ENCODE measurements at regions not wholly inside any gene's neighbourhood (a gene's known extent, or its start where the extent isn't known, plus 50 kb on each side); places are given as distances from the start of the nearest gene placed in this dataset.

- TF ChIP-seq, protein P1, sequence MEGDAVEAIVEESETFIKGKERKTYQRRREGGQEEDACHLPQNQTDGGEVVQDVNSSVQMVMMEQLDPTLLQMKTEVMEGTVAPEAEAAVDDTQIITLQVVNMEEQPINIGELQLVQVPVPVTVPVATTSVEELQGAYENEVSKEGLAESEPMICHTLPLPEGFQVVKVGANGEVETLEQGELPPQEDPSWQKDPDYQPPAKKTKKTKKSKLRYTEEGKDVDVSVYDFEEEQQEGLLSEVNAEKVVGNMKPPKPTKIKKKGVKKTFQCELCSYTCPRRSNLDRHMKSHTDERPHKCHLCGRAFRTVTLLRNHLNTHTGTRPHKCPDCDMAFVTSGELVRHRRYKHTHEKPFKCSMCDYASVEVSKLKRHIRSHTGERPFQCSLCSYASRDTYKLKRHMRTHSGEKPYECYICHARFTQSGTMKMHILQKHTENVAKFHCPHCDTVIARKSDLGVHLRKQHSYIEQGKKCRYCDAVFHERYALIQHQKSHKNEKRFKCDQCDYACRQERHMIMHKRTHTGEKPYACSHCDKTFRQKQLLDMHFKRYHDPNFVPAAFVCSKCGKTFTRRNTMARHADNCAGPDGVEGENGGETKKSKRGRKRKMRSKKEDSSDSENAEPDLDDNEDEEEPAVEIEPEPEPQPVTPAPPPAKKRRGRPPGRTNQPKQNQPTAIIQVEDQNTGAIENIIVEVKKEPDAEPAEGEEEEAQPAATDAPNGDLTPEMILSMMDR (IDR thresholded peaks at IDR 0.05 in 2 of 3, conservative IDR thresholded peaks at IDR 0.05 in 1 of 3; ENCODE audit: borderline replicate concordance in 1 of 3, insufficient read depth in 1 of 3, low read depth in 2 of 3, low read length in 2 of 3) = no peak
- TF ChIP-seq SP1 (IDR thresholded peaks at IDR 0.05; ENCODE audit: low read depth) = no peak
- TF ChIP-seq EZH2phosphoT487 (IDR thresholded peaks at IDR 0.05; ENCODE audit: borderline replicate concordance) = no peak
- TF ChIP-seq POLR2A (IDR thresholded peaks at IDR 0.05; ENCODE audit: borderline replicate concordance, extremely low read depth, insufficient read depth, insufficient read length) = no peak
Observed at GRCh38 chr18:1361936-1362335, 457.3 kb downstream of the ADCYAP1 start.
